ENCODE measurements at regions not wholly inside any gene's neighbourhood (a gene's known extent, or its start where the extent isn't known, plus 50 kb on each side); places are given as distances from the start of the nearest gene placed in this dataset.

GRCh38 chr10:58014436-58014835, 253.3 kb downstream of the IPMK start:
- DNase-seq (ENCODE audit: low read depth in 2 of 2): no peak

- DNase-seq (ENCODE audit: low read depth in 2 of 2): no peak
Measured at GRCh38 chr10:58013406-58013805, 254.3 kb downstream of the IPMK start.

- no peak for DNase-seq (ENCODE audit: low read depth in 2 of 2)
Measured at GRCh38 chr10:58010073-58010702, 257.5 kb downstream of the IPMK start.

- no peak for DNase-seq (ENCODE audit: low read depth in 2 of 2)
Measured at GRCh38 chr10:58003945-58004344, 263.7 kb downstream of the IPMK start.

GRCh38 chr10:58001159-58001558, 266.5 kb downstream of the IPMK start:
- DNase-seq (ENCODE audit: low read depth in 2 of 2): no peak

- DNase-seq (ENCODE audit: low read depth in 2 of 2): no peak
Measured at GRCh38 chr10:57996536-57996935, 271.2 kb downstream of the IPMK start.

GRCh38 chr10:57993302-57993701, 274.4 kb downstream of the IPMK start:
- no peak for DNase-seq (ENCODE audit: low read depth in 2 of 2)

GRCh38 chr10:57992321-57993077, 275.2 kb downstream of the IPMK start:
- no peak for DNase-seq (ENCODE audit: low read depth in 2 of 2)

GRCh38 chr10:57988964-57989363, 278.7 kb downstream of the IPMK start:
- no peak for DNase-seq (ENCODE audit: low read depth in 2 of 2)

GRCh38 chr10:57987055-57987721, 280.5 kb downstream of the IPMK start:
- no peak for DNase-seq (ENCODE audit: low read depth in 2 of 2)

- no peak for DNase-seq (ENCODE audit: low read depth in 2 of 2)
Measured at GRCh38 chr10:57986422-57986821, 281.3 kb downstream of the IPMK start.

GRCh38 chr10:57983281-57983791, 284.4 kb downstream of the IPMK start:
- DNase-seq (ENCODE audit: low read depth in 2 of 2): no peak

GRCh38 chr10:57982091-57982490, 285.6 kb downstream of the IPMK start:
- no peak for DNase-seq (ENCODE audit: low read depth in 2 of 2)

- no peak for DNase-seq (ENCODE audit: low read depth in 2 of 2)
Measured at GRCh38 chr10:57979956-57980355, 287.7 kb downstream of the IPMK start.

GRCh38 chr10:57979491-57979890, 288.2 kb downstream of the IPMK start:
- no peak for DNase-seq (ENCODE audit: low read depth in 2 of 2)

GRCh38 chr10:57977262-57977661, 290.4 kb downstream of the IPMK start:
- DNase-seq (ENCODE audit: low read depth in 2 of 2): no peak

GRCh38 chr10:57973451-57973850, 294.2 kb downstream of the IPMK start:
- DNase-seq (ENCODE audit: low read depth in 2 of 2): no peak

GRCh38 chr10:57972783-57973182, 294.9 kb downstream of the IPMK start:
- no peak for DNase-seq (ENCODE audit: low read depth in 2 of 2)

- DNase-seq (ENCODE audit: low read depth in 2 of 2): no peak
Measured at GRCh38 chr10:57968328-57969016, 299.2 kb downstream of the IPMK start.

- no peak for DNase-seq (ENCODE audit: low read depth in 2 of 2)
Measured at GRCh38 chr10:57964351-57964750, 303.3 kb downstream of the IPMK start.

GRCh38 chr10:57963546-57963945, 304.1 kb downstream of the IPMK start:
- no peak for DNase-seq (ENCODE audit: low read depth in 2 of 2)

- DNase-seq (ENCODE audit: low read depth in 2 of 2): no peak
Measured at GRCh38 chr10:57962839-57963238, 304.9 kb downstream of the IPMK start.
